Medulla oblongata (tissue), 1 donor: ENCODE measurements at regions not wholly inside any gene's neighbourhood (a gene's known extent, or its start where the extent isn't known, plus 50 kb on each side); places are given as distances from the start of the nearest gene placed in this dataset.

ENCODE experiments used
- DNase-seq: peaks from one replicate; pipeline ENCODE4 v3.0.0-alpha.2; 2015; ENCODE audit errors: extremely low spot score

DNA sequence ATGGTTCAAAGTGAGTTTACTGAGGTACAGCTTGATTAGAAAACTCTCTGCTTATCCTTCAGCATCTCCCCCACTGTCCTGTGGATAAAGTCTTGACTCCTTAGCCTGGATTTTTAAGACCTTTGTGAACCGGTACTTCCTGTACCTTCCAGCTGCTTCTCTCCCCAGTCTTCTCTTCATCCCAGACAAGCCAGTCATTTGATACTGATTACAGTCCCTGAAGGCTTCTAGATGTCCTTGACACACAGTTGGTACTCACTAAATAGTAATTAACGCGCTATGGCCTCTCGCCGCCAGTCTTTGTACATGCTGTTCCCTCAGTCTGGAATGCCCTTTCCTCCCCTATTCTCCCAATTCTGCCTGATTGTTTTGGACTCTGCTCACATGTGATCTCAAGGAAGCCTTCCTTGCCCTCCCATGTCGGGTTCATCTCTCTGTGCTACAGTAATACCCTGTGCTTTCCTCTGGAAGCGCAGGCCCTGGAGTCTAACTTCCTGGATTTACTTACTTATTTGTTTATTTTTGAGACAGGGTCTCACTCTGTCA lies 50.6 kb upstream of the PTGR2 start:
- DNase-seq: no peak

DNA sequence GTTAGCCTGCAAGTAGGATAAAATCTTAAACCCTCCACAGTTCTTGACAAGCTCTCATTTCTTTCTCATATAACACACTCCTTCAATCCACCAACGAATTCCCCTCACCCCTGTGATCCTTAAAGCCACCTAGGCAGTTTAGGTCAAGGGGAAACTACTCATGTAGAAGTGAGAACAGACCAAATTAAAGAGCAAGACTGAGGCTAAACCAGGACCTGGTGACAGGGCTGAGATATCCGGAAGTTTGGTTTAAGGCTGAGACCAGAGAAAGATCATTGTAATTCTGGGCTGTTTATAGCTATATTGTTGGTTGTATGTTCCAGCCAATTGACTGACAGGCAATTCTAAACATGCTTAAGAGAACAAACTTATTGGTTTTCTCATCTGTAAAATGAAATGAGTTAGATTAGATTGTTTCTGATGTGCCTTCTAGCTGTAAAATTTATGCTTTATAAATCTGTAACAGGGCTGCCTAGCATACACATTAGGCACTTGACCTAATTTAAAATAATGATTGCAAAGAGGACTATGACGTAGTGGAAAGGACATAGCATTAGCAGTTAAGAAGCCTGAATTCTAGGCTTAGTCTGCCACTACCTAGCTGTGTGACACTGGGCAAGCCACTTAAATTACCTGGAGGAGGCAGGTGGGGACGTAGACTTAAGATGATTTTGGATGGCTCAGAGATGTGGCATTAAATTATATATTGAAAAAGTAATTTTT lies 53.9 kb upstream of the PTGR2 start:
- no peak for DNase-seq

DNA sequence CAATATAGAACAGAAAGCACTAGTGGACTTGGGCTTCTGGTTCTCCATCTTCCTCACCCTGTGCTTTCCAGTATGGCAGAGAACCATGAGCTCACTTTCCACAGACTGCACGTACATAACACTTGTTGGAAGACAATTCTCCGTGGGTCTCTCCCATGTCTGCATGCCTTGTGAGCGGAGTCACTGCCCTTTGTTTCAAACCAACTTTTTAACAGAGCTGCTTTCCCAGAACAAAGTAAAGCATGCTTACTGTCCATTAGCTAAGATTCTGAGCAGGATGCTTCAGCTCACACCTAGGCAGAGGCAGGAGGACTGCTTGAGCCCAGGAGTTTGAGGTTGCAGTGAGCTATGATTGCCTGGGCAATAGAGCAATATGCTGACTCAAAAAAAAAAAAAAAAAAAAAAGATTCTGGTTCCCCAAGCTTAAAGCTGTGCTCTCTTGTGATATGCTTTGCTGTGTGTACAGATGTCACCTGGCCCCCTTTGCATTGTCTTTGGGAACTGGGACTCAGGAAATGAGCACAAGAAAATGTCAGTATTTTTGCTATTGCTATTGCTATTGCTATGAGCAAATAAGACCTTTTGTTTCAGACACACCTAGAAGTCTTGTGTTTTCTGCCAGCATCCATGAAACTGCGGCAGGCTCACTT lies 54.6 kb upstream of the PTGR2 start:
- no peak for DNase-seq

- no peak for DNase-seq
These were observed 55.2 kb upstream of the PTGR2 start for GRCh38 chr14:73796415-73796814.

DNA sequence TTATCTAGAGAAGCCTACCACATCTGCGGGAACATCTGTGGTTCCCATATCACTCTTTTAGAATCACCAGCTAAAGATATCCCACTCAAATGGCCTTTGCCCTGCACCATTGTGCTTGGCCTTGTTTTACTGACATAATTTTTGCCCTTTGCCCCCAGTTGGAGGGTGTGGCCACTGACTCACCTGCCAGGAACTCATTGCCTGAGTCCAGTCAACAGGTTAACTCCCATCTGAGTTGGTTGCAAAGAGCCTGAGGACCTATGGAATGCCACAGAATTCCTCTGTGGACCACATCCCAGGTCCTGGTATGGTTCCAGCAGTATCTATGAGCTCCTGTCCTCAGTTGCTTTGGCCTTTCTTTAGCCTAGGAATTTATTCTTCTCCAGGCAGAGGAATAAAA lies 55.7 kb upstream of the PTGR2 start:
- DNase-seq: no peak

DNA sequence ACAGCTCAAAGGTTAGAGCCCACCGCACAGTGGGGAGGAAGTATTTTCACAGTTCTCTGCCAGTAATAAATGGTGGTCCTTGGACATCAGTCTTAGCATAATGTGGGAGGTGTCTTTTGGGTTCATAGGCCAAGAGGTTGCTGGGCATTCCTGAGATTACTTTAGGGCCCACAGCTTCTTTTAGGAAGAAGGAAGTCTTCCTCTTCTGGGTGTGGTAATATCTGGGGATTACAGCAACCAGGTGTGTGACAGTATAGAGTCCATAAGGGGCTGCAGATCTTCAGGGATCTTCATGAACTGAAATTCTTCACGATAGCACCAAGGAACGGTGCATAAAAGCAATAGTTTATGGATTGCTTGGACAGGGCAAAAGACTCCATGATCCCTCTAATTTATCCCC lies 56.2 kb upstream of the PTGR2 start:
- no peak for DNase-seq

DNA sequence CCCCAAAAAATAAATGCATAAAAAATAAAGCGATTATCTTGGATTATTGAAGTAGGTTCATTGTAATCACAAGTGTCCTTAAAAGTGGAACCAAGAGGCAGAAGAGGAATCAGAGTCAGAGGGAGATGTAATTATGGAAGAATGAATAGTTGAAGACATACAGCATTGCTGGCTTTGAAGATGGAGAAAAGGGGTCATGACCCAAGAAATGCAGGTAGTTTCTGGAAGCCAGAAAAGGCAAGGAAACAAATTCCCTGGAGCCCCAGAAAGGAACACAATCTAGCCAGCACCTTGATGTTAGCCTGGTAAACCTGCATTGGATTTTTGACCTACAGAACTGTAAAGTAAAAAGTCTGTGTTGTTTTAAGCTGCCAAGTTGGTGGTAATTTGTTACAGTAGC lies 57.5 kb upstream of the PTGR2 start:
- no peak for DNase-seq

GRCh38 chr14:73792481-73792880 lies 59.1 kb upstream of the PTGR2 start:
- no peak for DNase-seq

- peak; percentile 91 for DNase-seq
These were observed 61.5 kb upstream of the PTGR2 start for GRCh38 chr14:73789989-73790581.

GRCh38 chr14:73788701-73789551 lies 62.7 kb upstream of the PTGR2 start:
- DNase-seq: peak; percentile 23

DNA sequence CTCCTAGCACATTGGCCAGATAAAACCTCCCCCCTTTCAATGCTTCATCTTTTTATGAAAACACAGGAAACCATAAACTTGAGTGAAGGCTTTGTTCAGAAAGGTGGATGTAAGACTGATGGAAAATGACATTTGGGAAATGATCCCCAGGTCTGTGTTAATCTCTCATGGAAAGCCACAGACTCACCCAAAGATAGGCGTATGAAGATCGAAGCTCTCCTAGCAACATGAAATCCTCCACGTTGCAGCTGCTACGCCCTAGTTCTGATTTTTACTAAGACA lies 63.4 kb upstream of the PTGR2 start:
- DNase-seq: peak; percentile 16

- DNase-seq: peak; percentile 53
These were observed 63.9 kb upstream of the PTGR2 start for GRCh38 chr14:73787486-73788316.

GRCh38 chr14:73786636-73787485 lies 64.8 kb upstream of the PTGR2 start:
- DNase-seq: peak; percentile 75

DNA sequence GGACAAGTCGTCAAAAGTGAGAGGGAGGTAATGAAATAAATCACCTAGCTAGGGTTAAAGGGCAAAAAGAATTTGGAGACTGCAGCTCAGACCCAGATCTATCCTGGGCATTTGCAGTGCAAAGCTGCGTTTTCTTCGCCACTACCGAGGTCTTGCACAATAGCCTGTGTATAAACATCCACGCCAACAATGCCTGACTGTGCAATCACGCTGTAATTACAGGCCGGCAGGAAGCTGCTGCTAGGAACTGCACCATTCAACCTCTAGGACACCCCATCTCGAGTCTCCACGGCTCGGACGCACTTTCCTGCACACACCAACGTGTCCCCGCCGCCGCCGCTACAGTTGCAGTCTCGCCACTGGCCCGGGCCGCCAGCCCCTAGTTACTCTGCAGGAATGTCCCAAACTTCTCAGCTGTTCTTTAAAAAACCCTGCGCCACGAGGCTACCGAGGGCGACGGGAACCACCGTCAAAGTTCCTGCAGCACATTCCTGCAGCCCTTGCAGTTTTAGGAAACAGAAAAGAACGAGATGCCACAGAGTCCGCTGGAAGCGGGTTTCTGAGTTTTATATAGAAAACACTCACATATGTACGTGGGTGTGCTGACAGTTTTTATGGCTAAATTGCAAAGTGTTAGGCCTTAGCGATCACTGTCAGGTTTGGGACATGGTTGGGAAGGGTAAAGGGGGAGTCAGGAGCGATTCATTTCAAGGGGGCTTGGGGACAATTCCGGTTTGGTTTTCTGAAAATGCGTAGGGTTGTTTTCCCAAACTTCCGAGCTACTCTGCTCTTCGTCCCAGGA lies 65.6 kb upstream of the PTGR2 start:
- DNase-seq: peak; percentile 80

DNA sequence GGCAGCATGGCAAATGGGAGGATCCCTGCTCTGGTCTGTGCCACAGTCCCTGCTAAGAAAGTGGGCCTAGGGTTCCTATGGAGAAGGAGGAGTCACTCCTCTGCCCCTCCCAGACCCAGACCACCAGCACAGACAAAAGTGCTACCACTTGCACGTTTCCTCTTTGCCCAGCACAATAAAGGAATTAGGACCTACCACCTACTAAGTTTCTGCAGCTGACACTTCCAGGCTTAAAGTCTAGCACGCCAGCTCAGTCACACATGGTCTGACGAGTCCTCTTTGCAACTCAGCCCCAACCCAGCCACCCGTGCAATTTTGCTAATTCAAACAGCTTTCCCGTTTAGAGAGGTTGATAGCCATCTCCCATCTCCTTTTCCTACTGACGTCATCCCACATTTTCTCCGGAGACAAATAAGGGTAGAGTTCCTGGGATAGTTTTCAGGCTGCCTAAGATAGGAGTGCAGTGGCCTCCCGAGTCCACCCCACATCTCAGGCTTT lies 66.2 kb upstream of the PTGR2 start:
- peak; percentile 50 for DNase-seq

DNA sequence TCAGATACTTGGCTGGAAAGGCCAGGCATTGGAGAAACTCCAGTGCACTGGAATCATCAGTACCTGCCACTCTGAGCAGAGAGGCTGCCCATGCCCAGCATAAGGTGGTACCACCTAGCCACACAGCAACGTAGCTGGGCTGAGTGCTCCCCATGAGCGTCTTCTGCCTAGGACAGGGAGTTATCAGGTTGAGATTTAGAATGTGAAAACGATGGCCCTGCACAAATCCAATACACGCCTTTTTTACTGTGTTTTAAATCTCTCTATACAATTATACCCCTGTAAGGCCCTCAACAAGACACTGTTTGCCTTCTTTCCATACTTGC lies 66.7 kb upstream of the PTGR2 start:
- no peak for DNase-seq

- no peak for DNase-seq
These were observed 67.2 kb upstream of the PTGR2 start for GRCh38 chr14:73784181-73784987.

DNA sequence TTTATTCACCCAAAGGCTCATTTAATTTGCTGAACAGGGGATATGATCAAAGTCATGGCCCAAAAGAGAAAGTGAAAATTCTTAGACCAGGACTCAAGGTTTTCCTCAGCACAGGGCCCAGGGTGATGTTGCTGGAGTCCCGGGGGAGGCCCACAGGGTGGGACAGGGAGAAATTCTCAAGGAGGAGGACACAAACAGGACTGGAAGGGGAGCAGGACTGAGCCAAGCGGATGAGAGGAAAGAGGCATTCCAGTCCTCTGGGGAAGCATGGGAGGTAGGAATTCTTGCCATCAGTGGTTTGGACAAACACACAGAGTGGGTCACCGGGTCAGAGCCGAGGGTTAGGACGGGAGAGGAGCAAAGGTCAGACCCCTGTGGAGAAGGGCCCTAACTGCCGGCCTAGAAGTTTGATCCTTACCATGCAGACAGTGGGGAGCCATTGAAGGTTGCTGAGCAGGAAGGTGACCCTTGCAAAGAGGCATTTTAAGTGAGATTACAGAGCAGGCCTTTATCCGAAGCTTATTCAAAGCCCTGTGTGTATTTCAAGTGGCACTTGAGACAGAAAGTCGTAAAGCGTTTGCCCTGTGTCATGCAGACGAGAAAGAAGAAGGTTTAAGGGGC lies 68.4 kb upstream of the PTGR2 start:
- DNase-seq: no peak
